WTC11 (cell line): ENCODE measurements at regions not wholly inside any gene's neighbourhood (a gene's known extent, or its start where the extent isn't known, plus 50 kb on each side); places are given as distances from the start of the nearest gene placed in this dataset.

Experiments used
- PRDM15 ChIP-seq: sonication (generic); formaldehyde crosslinking; IDR thresholded peaks from 2 replicates; pipeline ENCODE4 v1.8.0; 2022; ENCODE audit warnings: missing genetic modification reagents
- RELA ChIP-seq: sonication (generic); formaldehyde crosslinking; IDR thresholded peaks from 2 replicates; pipeline ENCODE4 v1.8.1; 2022; ENCODE audit warnings: missing genetic modification reagents, mild to moderate bottlenecking, borderline replicate concordance
- ZNF512 ChIP-seq: sonication (generic); formaldehyde crosslinking; IDR thresholded peaks from 2 replicates; pipeline ENCODE4 v1.8.1; 2022; ENCODE audit warnings: missing genetic modification reagents, borderline replicate concordance
- TF ChIP-seq, protein P1 (sequence below): sonication (generic); formaldehyde crosslinking; IDR thresholded peaks from 2 replicates; pipeline ENCODE4 v1.8.0; 2022; ENCODE audit warnings: mild to moderate bottlenecking, missing genetic modification reagents
- TF ChIP-seq, protein P2 (sequence below): fragments of 200-600 bp; IDR thresholded peaks from 2 replicates; pipeline ENCODE4 v1.8.0; 2022; ENCODE audit warnings: antibody characterized with exemption
- TF ChIP-seq, protein P3 (sequence below): sonication (generic); formaldehyde crosslinking; IDR thresholded peaks from 2 replicates; pipeline ENCODE4 v1.8.0; 2022; ENCODE audit warnings: mild to moderate bottlenecking, missing genetic modification reagents
- TF ChIP-seq, protein P4 (sequence below): sonication (generic); formaldehyde crosslinking; IDR thresholded peaks from 2 replicates; pipeline ENCODE4 v1.8.1; 2023; ENCODE audit warnings: mild to moderate bottlenecking, missing genetic modification reagents

GRCh38 chr1:208449951-208450350 lies 205.8 kb upstream of the PLXNA2 start:
- TF ChIP-seq ZNF512 (CRISPR knock-in tag) = no peak
- TF ChIP-seq PRDM15 (CRISPR knock-in tag) = no peak
- TF ChIP-seq, protein P1, sequence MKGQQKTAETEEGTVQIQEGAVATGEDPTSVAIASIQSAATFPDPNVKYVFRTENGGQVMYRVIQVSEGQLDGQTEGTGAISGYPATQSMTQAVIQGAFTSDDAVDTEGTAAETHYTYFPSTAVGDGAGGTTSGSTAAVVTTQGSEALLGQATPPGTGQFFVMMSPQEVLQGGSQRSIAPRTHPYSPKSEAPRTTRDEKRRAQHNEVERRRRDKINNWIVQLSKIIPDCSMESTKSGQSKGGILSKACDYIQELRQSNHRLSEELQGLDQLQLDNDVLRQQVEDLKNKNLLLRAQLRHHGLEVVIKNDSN (CRISPR knock-in tag) = no peak
- TF ChIP-seq, protein P2, sequence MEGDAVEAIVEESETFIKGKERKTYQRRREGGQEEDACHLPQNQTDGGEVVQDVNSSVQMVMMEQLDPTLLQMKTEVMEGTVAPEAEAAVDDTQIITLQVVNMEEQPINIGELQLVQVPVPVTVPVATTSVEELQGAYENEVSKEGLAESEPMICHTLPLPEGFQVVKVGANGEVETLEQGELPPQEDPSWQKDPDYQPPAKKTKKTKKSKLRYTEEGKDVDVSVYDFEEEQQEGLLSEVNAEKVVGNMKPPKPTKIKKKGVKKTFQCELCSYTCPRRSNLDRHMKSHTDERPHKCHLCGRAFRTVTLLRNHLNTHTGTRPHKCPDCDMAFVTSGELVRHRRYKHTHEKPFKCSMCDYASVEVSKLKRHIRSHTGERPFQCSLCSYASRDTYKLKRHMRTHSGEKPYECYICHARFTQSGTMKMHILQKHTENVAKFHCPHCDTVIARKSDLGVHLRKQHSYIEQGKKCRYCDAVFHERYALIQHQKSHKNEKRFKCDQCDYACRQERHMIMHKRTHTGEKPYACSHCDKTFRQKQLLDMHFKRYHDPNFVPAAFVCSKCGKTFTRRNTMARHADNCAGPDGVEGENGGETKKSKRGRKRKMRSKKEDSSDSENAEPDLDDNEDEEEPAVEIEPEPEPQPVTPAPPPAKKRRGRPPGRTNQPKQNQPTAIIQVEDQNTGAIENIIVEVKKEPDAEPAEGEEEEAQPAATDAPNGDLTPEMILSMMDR = no peak
- TF ChIP-seq, protein P3, sequence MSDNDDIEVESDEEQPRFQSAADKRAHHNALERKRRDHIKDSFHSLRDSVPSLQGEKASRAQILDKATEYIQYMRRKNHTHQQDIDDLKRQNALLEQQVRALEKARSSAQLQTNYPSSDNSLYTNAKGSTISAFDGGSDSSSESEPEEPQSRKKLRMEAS (CRISPR knock-in tag) = no peak
- TF ChIP-seq, protein P4, sequence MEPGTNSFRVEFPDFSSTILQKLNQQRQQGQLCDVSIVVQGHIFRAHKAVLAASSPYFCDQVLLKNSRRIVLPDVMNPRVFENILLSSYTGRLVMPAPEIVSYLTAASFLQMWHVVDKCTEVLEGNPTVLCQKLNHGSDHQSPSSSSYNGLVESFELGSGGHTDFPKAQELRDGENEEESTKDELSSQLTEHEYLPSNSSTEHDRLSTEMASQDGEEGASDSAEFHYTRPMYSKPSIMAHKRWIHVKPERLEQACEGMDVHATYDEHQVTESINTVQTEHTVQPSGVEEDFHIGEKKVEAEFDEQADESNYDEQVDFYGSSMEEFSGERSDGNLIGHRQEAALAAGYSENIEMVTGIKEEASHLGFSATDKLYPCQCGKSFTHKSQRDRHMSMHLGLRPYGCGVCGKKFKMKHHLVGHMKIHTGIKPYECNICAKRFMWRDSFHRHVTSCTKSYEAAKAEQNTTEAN (CRISPR knock-in tag) = no peak
- TF ChIP-seq RELA (CRISPR knock-in tag) = no peak
